MM.1S (cell line): ENCODE measurements at regions not wholly inside any gene's neighbourhood (a gene's known extent, or its start where the extent isn't known, plus 50 kb on each side); places are given as distances from the start of the nearest gene placed in this dataset.

ENCODE experiments used
- EZH2 ChIP-seq: fragments of 300-600 bp; sonication (generic); optimal IDR thresholded peaks from 2 replicates; pipeline ENCODE3; 2017; ENCODE audit warnings: low read depth, mild to moderate bottlenecking, antibody characterized with exemption, low read length, mixed read lengths
- TF ChIP-seq, protein P1 (sequence below): fragments of 300-600 bp; sonication (generic); IDR thresholded peaks from 2 replicates; pipeline ENCODE4 v1.5.1; 2016; ENCODE audit warnings: antibody characterized with exemption, low read length, mixed read lengths

- TF ChIP-seq, protein P1, sequence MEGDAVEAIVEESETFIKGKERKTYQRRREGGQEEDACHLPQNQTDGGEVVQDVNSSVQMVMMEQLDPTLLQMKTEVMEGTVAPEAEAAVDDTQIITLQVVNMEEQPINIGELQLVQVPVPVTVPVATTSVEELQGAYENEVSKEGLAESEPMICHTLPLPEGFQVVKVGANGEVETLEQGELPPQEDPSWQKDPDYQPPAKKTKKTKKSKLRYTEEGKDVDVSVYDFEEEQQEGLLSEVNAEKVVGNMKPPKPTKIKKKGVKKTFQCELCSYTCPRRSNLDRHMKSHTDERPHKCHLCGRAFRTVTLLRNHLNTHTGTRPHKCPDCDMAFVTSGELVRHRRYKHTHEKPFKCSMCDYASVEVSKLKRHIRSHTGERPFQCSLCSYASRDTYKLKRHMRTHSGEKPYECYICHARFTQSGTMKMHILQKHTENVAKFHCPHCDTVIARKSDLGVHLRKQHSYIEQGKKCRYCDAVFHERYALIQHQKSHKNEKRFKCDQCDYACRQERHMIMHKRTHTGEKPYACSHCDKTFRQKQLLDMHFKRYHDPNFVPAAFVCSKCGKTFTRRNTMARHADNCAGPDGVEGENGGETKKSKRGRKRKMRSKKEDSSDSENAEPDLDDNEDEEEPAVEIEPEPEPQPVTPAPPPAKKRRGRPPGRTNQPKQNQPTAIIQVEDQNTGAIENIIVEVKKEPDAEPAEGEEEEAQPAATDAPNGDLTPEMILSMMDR: no peak
- TF ChIP-seq EZH2: no peak
Measured at GRCh38 chr6:49145280-49145679, 317.8 kb downstream of the MMUT start.
